ENCODE measurements at regions not wholly inside any gene's neighbourhood (a gene's known extent, or its start where the extent isn't known, plus 50 kb on each side); places are given as distances from the start of the nearest gene placed in this dataset.

DNA sequence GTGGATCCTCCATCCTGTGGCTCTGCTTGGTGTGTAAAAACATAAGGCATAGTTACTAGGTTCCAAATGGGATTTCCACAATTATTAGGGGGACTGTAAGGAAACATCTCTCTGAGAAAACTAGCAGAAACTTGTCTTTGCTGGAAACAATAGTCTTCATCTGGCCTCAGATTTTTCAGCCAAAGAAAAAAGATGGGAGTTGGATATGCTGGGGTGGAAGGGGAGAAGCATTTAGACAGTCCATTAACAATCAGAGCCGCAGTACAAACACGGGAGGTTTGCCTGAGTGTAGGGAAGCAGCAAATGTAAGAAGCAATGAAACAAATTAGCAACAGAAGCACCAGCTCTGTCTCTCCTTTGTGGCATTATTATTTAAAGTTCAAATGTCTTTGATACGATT is 402.7 kb upstream of the ZNF608 start:
- no peak for DNase-seq

DNA sequence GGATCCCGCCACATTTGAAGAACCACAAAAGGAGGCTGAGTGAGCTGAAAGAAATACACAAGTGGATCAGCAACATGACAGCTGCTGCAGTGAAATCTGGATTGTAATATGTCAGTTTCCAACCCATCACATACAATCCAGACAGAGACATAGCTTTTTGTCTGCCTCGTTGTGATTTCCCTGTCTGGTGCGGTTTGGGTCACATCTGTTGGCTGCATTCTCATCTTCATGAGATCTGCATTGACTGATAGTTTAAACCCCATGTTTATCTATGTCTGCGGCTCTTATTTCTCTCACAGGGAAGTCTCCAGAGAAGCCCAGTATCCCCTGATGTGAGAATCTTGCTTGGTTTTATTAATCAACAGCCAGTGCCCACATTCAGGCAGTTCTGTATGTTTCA is 403.1 kb upstream of the ZNF608 start:
- DNase-seq: no peak

DNA sequence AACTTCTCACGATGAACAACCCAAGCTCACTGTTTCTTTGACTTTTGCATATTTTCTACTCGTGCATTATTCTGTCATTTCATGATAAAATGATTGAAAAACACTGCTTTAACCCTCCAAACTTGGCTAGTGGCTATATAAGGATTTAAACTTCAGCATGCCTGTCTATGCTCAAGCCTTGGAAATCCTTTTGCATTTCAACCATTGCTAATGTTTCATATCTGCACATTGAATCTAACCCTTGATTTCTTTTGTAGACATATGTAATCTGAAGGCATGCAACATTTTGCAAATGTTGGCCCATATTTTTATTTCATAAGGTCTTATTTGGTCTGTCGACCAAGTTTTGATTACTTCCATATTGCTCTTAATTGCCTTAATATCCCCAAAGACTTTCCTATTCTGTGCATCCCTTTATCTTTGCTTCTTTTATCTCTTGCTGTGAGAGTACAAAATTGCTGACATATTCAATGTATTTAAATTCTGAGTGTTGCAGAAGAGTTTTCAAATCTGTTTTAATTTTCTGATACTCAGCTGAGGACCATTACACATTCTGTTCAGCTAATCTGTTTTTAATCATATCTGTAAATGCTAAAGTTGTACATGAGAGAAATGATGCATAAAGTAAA is 403.7 kb upstream of the ZNF608 start:
- no peak for DNase-seq

DNA sequence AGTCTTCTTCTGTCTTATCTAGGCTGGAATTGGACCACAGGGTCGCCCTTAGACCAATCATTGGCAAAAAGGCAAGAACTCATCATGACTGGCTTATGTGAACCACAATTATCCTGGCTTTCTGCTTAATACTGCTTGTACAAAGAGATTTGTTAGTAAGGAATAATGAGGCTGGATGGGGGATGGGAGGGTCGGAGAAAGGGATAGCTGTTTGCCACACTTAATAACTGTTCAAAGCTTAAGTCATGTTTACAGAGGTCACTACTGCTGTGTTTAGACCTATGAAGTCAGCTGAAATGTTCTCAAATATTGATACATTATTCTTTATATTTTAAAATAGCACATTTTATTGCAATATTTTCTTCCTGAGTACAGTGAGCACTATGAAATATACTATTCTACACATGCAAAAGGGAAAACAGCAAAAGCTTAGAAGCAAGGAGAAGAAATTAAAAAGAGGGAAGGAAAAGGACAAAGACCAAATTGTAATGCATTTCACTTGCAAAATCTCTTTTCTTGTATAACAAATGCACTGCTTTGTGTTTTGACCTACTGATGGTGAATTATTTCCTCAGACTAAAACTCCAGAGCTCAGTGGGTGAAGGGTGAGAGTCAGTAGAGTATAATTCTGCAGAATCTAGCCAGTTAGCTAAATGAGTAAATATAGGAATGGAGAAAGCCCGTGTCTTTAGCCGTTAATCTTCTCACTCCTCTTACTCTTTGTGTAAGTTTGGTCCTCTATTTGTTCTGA is 404.9 kb upstream of the ZNF608 start:
- DNase-seq: no peak

DNA sequence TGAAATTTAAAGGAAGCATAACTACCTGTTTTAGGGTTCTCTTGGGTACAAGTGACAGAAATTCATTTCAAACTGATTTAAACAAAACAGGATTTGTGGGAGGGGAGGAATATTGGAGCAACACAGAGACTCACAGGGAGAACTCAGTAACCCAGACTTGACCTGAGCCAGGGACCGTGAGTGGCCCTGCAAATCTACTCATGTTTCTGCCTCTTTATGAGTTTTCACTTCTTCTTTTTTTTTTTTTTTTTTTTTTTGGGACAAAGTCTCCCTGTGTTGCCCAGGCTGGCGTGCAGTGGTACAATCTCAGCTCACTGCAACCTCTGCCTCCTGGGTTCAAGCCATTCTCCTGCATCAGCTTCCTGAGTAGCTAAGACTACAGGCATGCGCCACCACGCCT is 405.6 kb upstream of the ZNF608 start:
- DNase-seq: no peak

DNA sequence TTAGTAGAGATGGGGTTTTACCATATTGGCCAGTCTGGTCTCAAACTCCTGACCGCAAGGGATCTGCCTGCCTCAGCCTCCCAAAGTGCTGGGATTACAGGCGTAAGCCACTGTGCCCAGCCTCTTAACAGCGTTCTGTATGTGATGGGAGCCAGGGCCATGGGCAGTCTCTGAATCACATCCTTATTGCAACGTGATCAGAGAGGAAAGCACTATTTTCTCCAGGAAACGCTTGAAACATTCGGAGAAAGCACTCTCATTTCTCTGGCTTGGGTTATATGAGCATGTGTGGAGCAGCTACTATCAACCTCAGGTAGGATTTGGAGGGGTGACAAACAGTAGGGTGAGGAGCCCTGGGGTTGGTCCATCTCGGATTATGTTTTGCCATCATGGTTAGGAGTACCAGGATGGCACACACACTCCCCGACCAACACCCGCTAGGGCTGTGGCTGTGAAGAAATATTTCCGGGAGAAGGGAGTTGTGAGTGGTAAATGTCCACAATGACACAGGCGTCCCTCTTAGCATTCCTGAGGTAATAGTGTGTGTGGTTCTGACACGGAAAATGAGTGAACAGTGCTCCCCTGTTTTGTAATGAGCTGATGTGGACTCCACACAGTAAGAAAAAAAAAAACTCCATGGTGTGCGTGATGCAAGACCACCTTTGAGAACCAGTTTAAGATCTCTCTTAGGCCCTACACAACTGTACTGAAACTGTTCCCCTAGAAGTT is 406.2 kb upstream of the ZNF608 start:
- DNase-seq: no peak

DNA sequence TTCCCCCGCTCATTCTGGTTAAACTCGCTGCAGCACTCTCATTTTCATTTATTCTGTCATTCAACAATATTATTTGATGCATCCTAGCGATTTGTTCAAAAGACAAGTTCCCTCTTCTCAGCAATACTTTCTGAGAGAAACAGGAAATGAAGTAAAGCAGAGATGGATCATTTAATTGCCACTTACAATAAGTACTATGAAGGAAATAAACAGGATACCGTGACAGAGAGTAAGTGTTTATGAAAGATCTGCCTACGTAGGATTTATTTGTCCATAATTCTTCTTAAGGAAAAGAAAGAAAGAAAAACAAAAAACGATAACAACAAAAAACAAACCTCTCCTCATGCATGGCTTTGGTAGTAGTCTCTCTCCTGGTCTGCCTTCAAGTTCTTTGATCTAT is 406.8 kb upstream of the ZNF608 start:
- DNase-seq: no peak

DNA sequence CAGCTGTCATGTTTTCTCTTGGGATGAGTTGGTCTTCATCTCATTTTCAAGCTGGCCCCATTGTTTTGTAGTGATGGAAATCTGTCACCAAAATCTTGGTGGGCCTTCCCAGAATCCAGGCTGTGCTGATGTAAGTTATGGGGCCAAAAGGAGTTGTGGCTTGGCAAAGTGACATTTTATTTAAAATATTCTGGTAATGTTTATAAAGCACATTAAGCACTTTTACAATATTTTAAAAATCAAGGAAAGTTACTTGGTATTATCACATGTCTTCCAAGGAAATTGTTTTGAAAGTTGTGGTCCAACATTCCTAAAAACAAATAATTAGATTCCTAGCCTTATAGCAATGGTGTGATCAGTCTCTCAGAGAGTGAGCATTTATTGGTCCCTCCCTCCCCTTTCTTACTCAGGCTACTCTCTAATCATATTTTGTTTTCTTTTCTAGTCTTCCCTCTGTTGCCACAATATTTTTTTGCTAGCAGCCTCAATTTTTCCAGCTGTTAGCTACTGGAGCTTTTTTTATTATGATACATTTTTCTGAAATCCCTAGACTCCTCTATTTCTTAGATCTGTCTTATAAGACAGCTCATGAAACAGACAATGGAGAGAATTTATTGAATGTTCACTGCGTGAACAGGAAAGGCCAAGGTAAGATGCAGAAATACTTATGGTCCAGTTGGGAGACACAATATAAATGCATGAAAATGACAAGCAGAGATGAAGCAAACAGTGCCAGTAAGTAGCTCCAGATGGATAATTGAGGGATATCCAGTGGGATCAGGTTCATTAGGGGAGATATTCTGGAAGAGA is 408.1 kb upstream of the ZNF608 start:
- no peak for DNase-seq

DNA sequence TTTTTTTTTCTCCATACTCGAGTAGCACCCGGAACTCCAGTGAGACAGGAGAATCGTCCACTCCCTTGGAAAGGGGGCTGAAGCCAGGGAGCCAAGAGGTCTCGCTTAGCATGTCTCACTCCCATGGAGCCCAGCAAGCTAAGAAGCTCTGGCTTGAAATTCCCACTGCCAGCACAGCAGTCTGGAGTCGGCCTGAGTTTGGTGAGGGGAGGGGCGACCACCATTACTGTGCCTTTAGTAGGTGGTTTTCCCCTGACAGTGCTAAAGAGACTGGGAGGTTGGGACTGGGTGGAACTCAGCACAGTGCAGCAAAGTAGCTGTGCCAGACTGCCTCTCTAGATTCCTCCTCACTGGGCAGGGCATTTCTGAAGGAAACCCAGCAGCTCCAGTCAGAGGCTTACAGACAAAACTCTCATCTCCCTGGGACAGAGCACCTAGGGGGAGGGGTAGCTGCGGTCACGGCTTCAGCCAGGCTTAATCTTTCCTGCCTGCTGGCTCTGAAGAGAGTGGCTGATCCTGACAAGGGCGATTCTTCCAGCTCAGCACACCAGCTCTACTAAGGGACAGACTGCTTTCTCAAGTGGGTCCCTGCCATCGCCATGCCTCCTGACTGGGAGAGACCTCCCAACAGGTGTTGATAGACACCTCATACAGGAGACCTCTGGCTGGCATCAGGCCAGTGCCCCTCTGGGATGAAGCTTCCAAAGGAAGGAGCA is 414.5 kb upstream of the ZNF608 start:
- DNase-seq: no peak

DNA sequence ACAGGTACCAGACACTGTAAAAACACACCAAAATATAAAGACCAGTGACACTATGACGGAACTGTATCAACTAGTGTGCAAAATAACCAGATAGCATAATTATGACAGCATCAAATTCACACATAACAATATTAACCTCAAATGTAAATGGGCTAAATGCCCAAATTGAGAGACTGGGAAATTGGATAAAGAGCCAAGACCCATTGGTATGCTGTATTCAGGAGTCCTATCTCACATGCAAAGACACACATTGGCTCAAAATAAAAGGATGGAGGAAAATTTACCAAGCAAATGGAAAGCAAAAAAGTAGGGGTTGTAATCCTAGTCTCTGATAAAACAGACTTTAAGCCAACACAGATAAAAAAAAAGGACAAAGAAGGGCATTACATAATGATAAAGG is 416.3 kb upstream of the ZNF608 start:
- no peak for DNase-seq

DNA sequence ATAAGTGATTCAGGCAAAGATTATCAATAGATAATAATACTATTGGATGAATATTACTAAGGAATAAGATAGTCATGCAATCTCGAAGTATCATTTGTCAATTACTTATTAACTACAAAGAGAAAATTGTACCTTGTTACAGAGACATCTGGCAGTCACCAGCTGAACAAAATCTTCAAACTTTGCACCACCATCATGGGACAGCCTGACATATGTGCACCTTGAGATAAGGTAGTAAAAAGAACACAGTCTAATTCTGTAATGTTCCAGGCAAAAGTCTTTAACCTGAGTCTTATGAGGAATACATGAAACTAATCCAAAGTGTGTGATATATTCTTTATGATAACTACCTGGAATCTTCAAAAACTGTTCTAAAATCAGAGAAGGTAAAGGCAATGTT is 423.0 kb upstream of the ZNF608 start:
- no peak for DNase-seq

DNA sequence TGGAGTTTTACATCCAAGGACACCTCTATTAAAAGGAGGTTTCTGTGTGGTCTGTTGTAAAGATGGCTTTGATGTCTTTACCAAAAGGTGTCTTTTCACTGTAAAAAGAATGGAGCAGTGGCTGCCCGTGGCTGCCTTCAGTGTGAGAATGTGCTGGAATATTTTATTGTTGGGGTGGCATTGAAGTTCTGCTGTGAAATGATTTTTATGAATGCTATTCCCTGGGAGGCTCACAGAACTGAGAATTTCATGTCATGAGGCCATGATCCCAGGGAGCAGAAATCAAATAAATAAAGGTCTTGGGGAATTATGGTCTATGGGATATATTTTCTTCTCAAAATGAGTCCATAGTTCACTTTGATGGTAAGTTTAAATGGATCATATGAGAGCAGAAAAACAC is 425.2 kb upstream of the ZNF608 start:
- DNase-seq: no peak

DNA sequence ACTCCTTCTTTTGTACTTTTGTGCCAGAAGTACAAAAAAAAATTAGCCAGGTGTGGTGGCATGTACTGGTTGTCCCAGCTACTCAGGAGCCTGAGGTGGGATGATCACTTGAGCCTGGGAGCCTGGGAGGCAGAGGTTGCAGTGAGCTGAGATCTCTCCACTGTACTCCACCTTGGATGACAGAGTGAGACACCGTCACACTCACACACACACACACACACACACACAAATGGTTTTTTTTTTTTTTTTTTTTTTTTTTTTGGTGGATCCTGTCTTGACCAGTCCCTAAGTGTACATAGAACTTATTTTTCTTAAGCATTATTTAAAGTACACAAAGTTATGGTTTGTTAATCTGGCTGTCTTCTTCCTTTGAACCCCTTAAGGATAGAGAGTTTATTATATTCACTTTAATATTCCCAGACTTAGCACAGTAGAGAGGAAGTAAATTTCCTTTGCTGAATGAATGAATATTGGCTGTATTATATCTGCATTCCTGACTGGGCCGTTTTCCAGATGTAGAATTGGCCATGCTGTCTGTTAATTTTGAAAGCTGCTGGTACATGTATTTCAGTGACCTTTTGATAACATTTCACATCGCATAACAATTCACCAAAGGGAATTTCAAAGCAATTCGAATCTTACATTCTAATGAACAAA is 429.0 kb upstream of the ZNF608 start:
- DNase-seq: no peak

DNA sequence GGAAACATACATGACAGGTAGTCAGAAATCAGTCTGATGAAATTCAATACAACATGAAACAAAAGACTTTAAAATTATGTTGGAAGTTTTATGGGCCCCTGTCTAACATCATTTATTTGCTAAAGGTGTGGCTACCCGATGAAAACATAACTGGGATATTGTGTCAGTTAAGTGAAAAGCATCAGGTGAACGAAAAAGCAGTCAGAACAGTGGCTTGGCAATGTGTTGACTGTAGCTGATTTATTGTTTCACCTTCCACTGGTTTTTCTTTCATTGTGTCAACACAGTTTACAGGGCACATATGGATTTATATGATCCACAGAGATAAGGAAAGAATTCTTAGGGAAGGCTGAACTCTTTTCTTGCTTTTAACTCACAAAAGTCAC is 429.6 kb upstream of the ZNF608 start:
- no peak for DNase-seq

DNA sequence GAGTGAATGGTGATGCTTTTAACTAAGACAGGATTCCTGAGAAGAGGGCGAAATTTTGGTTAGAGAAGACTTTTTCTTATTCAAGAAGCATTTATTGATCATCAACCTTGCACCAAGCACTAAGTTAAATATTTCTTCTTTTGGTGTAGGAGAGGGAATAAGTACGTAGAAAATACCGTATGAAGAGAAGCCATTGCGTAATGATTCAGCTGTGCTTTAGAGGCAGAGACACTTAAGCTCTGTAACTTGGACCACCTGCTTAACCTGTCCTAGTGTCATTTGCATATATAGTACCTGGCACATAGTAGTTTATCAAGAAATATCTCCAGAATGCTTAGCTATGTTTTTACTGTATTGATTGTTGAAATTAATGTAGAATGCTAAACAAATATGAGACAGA is 430.9 kb upstream of the ZNF608 start:
- no peak for DNase-seq

DNA sequence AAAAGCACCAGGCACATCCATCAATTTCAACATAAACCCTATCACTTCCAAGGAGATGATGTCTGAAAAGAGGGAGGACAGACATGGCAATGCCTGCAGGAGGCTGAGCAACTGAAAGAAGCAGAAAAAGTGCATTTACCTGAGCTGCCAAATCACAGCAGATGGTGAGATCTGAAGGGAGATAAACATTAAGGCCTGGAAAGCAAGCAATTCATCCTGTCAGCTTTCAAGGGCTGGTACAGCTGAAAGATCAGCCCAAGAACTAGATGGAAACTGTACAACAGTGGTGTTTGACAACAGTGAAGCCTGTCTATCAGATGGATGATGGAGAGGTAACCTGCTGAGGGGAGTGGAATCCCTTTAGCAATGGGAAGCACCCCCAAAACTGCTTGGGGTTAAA is 433.2 kb upstream of the ZNF608 start:
- no peak for DNase-seq

DNA sequence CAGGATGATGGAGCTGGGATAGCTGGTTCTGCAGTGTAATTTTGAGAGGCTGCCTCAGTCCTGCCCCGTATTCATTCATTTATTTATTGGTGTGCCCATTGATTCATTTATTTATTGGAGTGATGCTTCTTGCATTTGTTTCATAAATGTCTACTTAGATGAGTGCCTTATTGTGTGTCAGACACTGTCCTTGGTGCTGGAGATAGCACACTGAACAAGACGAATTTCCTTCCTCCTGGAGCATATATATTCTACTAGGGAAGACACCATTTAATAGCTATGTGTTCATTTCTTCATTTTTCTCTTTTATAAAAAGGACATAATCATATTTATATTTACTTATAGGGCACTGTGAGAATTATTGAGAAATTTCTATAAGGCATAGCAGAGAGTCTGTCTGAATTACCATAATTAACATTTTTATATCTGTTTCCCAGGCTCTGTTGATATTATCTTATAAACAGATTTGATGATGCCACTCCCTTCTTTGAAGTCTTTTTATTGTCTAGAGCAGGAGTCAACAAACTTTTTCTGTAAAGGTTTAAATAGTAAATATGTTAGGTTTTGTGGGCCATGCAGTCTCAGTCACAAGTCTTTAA is 433.9 kb upstream of the ZNF608 start:
- no peak for DNase-seq

DNA sequence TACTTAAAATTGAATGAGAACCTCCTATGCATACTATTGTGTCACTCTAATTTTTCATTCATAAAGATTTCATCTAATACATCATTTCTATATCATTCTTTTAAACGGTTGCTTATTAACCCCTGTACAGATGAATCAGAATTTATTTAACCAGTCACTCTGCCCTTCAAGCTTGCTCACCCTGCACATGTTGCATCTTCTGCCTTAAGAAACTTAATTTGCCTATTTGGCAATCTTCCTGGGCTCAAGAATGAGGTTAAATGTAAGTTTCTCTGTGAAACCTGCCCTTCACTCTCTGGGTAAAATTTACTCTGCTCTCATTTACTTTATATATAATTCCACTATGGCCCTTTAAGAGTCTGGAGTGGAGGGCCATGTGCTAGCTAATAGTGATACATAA is 434.7 kb upstream of the ZNF608 start:
- no peak for DNase-seq

DNA sequence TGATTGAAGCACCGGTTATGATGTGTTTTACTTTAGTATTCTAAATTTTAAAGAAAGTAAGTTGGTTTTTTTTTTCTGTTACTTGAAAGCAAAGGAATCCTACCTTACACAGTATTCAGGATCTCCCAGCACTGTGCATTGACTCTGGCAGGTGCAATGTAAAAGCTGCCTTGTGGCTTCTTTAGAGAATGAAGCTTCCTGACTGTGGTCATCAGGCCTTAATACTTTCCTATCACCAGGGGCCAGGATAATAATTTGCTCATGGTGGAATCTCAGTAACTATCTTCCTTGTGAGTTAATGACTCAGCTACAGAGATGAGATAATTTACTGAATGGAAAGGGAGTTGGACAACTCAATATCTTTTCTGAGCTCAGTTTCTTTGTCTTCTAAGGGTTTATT is 435.5 kb upstream of the ZNF608 start:
- DNase-seq: no peak

DNA sequence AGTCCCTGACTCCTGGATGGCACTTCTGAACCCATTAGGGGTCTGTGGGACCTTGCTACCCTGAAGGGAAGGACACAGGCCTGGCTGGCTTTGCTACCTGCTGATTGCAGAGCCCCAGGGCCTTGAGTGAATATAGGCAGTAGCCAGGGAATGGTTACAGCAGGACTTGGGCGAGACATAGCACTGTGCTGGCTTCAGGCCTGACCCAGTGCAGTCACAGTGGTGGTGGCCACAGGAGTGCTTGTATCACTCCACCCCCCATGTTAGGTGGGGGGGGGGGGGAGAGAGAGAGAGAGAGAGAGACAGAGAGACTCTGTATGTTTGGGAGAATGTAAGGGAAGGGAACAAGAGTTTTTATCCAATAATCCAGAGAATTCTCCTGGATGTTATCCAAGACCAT is 439.3 kb upstream of the ZNF608 start:
- DNase-seq: no peak

DNA sequence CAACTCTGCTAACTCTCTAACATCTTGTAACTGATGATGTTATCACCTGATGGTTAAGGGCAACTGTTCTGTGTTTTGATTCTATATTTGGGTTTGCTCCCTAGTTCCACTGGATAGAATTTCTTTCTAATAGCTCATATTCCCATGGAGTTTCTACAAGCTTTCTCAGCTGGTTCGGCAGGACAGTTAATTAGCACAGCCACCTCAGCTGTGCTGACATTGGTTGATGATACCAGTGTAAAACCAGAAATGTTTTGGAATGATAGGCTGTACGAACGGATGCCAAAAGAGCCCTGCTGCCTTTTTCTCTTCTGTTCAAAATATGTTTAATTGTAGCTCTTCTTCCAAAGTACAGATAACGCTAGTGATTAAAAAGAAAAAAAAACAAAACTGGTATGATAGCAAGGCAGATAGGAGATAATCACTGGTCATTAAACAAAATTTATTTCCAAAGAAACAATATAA is 440.5 kb upstream of the ZNF608 start:
- DNase-seq: no peak

DNA sequence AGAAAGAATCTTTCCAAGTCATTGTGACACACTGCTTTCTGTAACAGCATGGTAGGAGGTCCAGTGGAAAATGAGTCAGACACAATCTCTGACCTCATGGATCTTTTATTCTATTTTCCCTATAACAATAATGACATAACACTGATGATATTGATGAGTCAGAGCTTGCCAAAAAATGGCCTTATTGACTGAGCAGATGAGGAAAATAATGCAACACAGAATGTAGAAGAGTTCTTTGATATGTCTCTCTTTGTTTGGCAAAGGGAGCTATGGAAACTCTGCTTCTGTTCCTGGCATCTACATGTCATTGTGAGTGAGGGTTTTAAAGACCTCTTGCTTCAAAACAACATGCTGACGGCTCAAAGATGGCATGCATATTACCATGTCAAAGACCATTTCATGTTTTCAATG is 443.1 kb upstream of the ZNF608 start:
- no peak for DNase-seq

All from stimulated activated CD4-positive, alpha-beta T cell treated with anti-CD3 and anti-CD28 coated beads, Interleukin-2, amount 100 ng/mL, for 24 hours (primary cell).